ENCODE measurements at regions not wholly inside any gene's neighbourhood (a gene's known extent, or its start where the extent isn't known, plus 50 kb on each side); places are given as distances from the start of the nearest gene placed in this dataset.

DNA sequence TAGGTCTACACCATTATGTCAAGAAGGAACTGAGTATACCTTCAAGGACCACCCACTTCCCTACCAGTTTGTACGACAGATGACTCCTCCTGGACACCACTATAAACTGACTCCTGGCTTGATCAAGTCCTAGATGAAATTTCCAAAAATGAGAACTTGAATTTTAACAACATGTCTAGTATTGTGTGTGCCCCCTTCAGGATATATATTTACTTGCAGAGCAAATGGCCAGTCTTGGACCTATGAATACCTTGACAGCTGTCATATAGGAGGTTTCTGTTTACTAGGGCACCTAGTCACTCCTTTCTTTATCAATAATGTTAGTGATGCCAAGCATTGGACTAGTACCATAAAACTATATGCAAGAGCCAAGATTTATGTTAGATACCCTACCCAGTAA is 94.1 kb upstream of the TMEM26 start:
- Histone ChIP-seq H2AK5ac (ENCODE audit: low read depth, low read length) (no peak overlapping the region), H4K5ac (ENCODE audit: insufficient read length, low read depth, low read length) (no peak overlapping the region), H3K4ac (replicated peaks; ENCODE audit: insufficient read length, low read depth, low read length) (no peak overlapping the region), H3K27ac (ENCODE audit: low read depth, low read length) (no peak overlapping the region), H3K9me3 (ENCODE audit: insufficient read depth in 2 of 2, low read depth in 1 of 2, low read length in 1 of 2) (no peaks in the 10 kb centered on the region), H3K9ac (replicated peaks in 1 of 4; ENCODE audit: extremely low read depth in 1 of 4, low read depth in 3 of 4, low read length in 3 of 4) (no peak overlapping the region), H2BK20ac (ENCODE audit: low read length) (no peak overlapping the region), H4K8ac (ENCODE audit: extremely low read depth, insufficient read depth, low read length) (no peak overlapping the region), H4K20me1 (replicated peaks in 1 of 2; ENCODE audit: control insufficient read depth in 1 of 2, insufficient read depth in 2 of 2, low read length in 2 of 2) (no peaks in the 10 kb centered on the region), H3K14ac (ENCODE audit: insufficient read length) (no peak overlapping the region), H2AFZ (ENCODE audit: low read length) (no peak overlapping the region), H3K27me3 (replicated peaks in 1 of 4; ENCODE audit: control insufficient read depth in 3 of 4, extremely low read depth in 1 of 4, insufficient read depth in 3 of 4, low read length in 3 of 4) (no peaks in the 10 kb centered on the region), H3K23me2 (ENCODE audit: low read depth, low read length) (no peaks in the 10 kb centered on the region), H3K4me3 (ENCODE audit: extremely low read depth in 1 of 4, insufficient read depth in 2 of 4, low read depth in 3 of 4, low read length in 4 of 4) (no peak overlapping the region), H3K56ac (replicated peaks; ENCODE audit: insufficient read length, low read depth, low read length) (no peak overlapping the region), H4K91ac (replicated peaks; ENCODE audit: insufficient read length, low read length) (no peak overlapping the region), H2BK15ac (ENCODE audit: low read length) (no peak overlapping the region), H2BK120ac (replicated peaks; ENCODE audit: low read depth, low read length) (no peak overlapping the region), H3K79me1 (ENCODE audit: low read depth, low read length) (no peaks in the 10 kb centered on the region), H3K4me1 (replicated peaks in 1 of 4; ENCODE audit: control insufficient read depth in 3 of 4, insufficient read depth in 4 of 4, low read length in 3 of 4) (no peaks in the 10 kb centered on the region), H2BK5ac (ENCODE audit: low read depth, low read length) (no peak overlapping the region), H3K79me2 (ENCODE audit: control insufficient read depth in 1 of 2, insufficient read depth in 2 of 2, low read length in 2 of 2) (no peaks in the 10 kb centered on the region), H3K36me3 (ENCODE audit: control insufficient read depth in 2 of 4, insufficient read depth in 4 of 4, low read length in 3 of 4) (no peaks in the 10 kb centered on the region), H2BK12ac (ENCODE audit: low read depth, low read length) (no peak overlapping the region), H3K18ac (ENCODE audit: extremely low read depth, low read length) (no peak overlapping the region), H3K4me2 (ENCODE audit: insufficient read depth in 1 of 2, low read depth in 2 of 2, low read length in 2 of 2) (no peak overlapping the region), H3K23ac (ENCODE audit: insufficient read length) (no peak overlapping the region)
- no peak for FAIRE-seq
- WGBS, 2 experiments (ENCODE audit: extremely low coverage in 1 of 2, insufficient coverage in 1 of 2, insufficient read length in 1 of 2, insufficient replicate concordance in 2 of 2, low coverage in 1 of 2, low lambda C conversion rate in 2 of 2, missing lambda C conversion rate in 1 of 2) = 88% methylated on average over 1 of the region's 1 CpG; no CpG with 5 or more reads in 1 of the 2 experiments
- no peak for DNase-seq (ENCODE audit: low read depth in 1 of 2, low spot score in 2 of 2)
- CTCF ChIA-PET (ENCODE audit: partially characterized antibody) = no interaction called here
- TF ChIP-seq POLR2A (IDR thresholded peaks at IDR 0.05; ENCODE audit: control extremely low read depth in 1 of 2, low read depth in 2 of 2, low read length in 2 of 2) (no peak), SRF (IDR thresholded peaks at IDR 0.05; ENCODE audit: low read depth, low read length) (no peak), ASH2L (IDR thresholded peaks at IDR 0.05; ENCODE audit: low read length) (no peak), HDAC2 (IDR thresholded peaks at IDR 0.05; ENCODE audit: borderline replicate concordance in 1 of 2, low read depth in 2 of 2, low read length in 2 of 2) (no peak), SIN3A (conservative IDR thresholded peaks at IDR 0.05 in 1 of 2, IDR thresholded peaks at IDR 0.05 in 1 of 2; ENCODE audit: low read depth in 1 of 2, low read length in 2 of 2) (no peak), MAFK (IDR thresholded peaks at IDR 0.05; ENCODE audit: low read depth, low read length) (no peak), EP300 (IDR thresholded peaks at IDR 0.05; ENCODE audit: borderline replicate concordance in 1 of 2, low read depth in 2 of 2, low read length in 2 of 2) (no peak), CREB1 (IDR thresholded peaks at IDR 0.05) (no peak), SP4 (IDR thresholded peaks at IDR 0.05; ENCODE audit: low read length) (no peak)
- TF ChIP-seq, protein P1, sequence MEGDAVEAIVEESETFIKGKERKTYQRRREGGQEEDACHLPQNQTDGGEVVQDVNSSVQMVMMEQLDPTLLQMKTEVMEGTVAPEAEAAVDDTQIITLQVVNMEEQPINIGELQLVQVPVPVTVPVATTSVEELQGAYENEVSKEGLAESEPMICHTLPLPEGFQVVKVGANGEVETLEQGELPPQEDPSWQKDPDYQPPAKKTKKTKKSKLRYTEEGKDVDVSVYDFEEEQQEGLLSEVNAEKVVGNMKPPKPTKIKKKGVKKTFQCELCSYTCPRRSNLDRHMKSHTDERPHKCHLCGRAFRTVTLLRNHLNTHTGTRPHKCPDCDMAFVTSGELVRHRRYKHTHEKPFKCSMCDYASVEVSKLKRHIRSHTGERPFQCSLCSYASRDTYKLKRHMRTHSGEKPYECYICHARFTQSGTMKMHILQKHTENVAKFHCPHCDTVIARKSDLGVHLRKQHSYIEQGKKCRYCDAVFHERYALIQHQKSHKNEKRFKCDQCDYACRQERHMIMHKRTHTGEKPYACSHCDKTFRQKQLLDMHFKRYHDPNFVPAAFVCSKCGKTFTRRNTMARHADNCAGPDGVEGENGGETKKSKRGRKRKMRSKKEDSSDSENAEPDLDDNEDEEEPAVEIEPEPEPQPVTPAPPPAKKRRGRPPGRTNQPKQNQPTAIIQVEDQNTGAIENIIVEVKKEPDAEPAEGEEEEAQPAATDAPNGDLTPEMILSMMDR (IDR thresholded peaks at IDR 0.05; ENCODE audit: control extremely low read depth in 1 of 3, insufficient read depth in 1 of 3, low read depth in 1 of 3, low read length in 3 of 3) = no peak
- TF ChIP-seq, protein P2, sequence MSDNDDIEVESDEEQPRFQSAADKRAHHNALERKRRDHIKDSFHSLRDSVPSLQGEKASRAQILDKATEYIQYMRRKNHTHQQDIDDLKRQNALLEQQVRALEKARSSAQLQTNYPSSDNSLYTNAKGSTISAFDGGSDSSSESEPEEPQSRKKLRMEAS (IDR thresholded peaks at IDR 0.05) = no peak
- TF ChIP-seq, protein P3, sequence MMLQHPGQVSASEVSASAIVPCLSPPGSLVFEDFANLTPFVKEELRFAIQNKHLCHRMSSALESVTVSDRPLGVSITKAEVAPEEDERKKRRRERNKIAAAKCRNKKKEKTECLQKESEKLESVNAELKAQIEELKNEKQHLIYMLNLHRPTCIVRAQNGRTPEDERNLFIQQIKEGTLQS (IDR thresholded peaks at IDR 0.05; ENCODE audit: insufficient read depth, low read depth, low read length) = no peak
- POLR2A ChIA-PET (ENCODE audit: partially characterized antibody) = no interaction called here

All from H1 (cell line).